Stomach (tissue), 8 donors: ENCODE measurements at regions not wholly inside any gene's neighbourhood (a gene's known extent, or its start where the extent isn't known, plus 50 kb on each side); places are given as distances from the start of the nearest gene placed in this dataset.
"Not testable (repeated sequence)": the region's sequence is repeated elsewhere in the genome, so short reads cannot be mapped to it uniquely, and the experiment has no call there.

ENCODE experiments used
- DNase-seq, 2 donors: peaks; one replicate each; pipeline versions ENCODE4 v3.0.0 to v3.0.0-alpha.2; 2013 to 2019
- H3K27ac ChIP-seq, 5 donors: fragments of 200-600 bp in 4 of 5; sonication (generic) in 4 of 5; one replicate each; pipeline ENCODE4 v1.5.1; 2013 to 2019; ENCODE audit warnings: mild to moderate bottlenecking in 1 of 5, moderate library complexity in 1 of 5
- H3K27me3 ChIP-seq, 3 donors: fragments of 200-600 bp; sonication (generic); one replicate each; pipeline ENCODE4 v1.5.1; 2017 to 2019; ENCODE audit warnings: mixed run types in 1 of 3
- H3K36me3 ChIP-seq, 4 donors: fragments of 200-600 bp; sonication (generic); 1 replicate in 3 of 4; 2 replicates in 1 of 4; pipeline ENCODE4 v1.5.1; 2016 to 2019
- H3K4me1 ChIP-seq, 4 donors: fragments of 200-600 bp; sonication (generic); one replicate each; pipeline ENCODE4 v1.5.1; 2016 to 2019
- H3K4me3 ChIP-seq, 4 donors: fragments of 200-600 bp; sonication (generic) in 3 of 4; one replicate each; pipeline ENCODE4 v1.5.1; 2016 to 2019; ENCODE audit warnings: mild to moderate bottlenecking in 1 of 4
- H3K9me3 ChIP-seq, 4 donors: fragments of 200-600 bp; sonication (generic); one replicate each; pipeline ENCODE4 v1.5.1; 2016 to 2019
- WGBS, 5 donors: extraction: QIAGEN DNeasy Blood & Tissue Kit in 3 of 5; methylation state at CpG; one replicate each; pipeline versions ENCODE4 v1.1.5 to v1.1.7; 2013 to 2018; 5-methylcytosine and 5-hydroxymethylcytosine counted together
- intact Hi-C: fragments of 100-400 bp; cut with DNase I; formaldehyde crosslinking; loops from one replicate; pipeline ENCODE4 v1.15.1; 2023; ENCODE audit warnings: low total_unique reads
- donor health status: healthy with polysubstance abuse.
- donor health status: Bipolar disorder and iron deficiency.
- donor health status: healthy.

- 79 to 85% (median 83%) methylated on average over 16 of the region's 16 CpGs for WGBS, 5 donors
- peaks cover 0 to 88% (median 57%) of the 10 kb centered on the region in 4 donors for H3K9me3 ChIP-seq
- H3K4me3 ChIP-seq, H3K27me3 ChIP-seq, H3K27ac ChIP-seq, H3K36me3 ChIP-seq, intact Hi-C loops, DNase-seq, H3K4me1 ChIP-seq: not testable (repeated sequence)
Observed at GRCh38 chr16:34609435-34609834, 1150.0 kb downstream of the TP53TG3F start.
